HG03520 (cell line): ENCODE measurements at regions not wholly inside any gene's neighbourhood (a gene's known extent, or its start where the extent isn't known, plus 50 kb on each side); places are given as distances from the start of the nearest gene placed in this dataset.

Source experiments
- ATAC-seq: cut with Tn5 transposase; IDR thresholded peaks from one replicate; pipeline ENCODE4 v1.9.1; 2021; ENCODE audit warnings: mild to moderate bottlenecking, moderate library complexity; ENCODE audit not compliant: unreplicated experiment

DNA sequence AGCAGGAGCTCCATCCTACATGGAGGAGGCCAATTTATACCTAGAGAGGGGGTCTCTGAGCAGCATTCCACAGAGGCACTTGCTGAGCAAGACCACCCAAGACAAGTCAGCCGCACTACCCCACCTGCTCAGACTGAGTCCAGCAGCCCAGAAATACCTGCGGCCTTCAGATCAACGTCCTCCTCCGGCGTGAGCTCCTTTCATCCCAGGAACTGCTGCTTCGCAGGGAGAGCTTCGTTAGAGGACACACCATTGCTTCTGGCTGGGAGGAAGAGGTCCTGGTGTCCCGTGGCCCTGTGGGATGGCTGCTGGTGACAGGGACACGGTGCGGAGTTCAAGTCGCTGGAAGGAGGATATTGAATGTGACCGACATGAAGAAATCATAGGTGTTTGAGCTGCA is 216.9 kb upstream of the PPP2R2D start:
- no peak for ATAC-seq

GRCh38 chr10:131685007-131685406 is 215.8 kb upstream of the PPP2R2D start:
- ATAC-seq, result no peak

GRCh38 chr10:131685576-131685975 is 215.2 kb upstream of the PPP2R2D start:
- no peak for ATAC-seq

GRCh38 chr10:131686781-131687420 is 213.9 kb upstream of the PPP2R2D start:
- no peak for ATAC-seq

DNA sequence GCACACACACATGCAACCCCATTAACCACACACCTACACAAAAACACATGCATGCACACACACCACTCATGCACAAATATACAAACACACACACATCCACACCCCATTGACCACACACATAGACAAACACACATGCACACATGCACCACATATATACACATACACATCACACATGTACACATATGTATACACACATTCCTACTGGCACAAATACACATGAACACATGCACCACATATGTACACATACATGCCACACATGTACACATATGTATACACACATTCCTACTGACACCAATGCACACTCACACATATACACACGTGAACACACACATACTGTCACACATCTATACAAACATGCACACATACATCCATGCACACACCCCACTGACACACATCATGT is 212.5 kb upstream of the PPP2R2D start:
- ATAC-seq, result no peak

DNA sequence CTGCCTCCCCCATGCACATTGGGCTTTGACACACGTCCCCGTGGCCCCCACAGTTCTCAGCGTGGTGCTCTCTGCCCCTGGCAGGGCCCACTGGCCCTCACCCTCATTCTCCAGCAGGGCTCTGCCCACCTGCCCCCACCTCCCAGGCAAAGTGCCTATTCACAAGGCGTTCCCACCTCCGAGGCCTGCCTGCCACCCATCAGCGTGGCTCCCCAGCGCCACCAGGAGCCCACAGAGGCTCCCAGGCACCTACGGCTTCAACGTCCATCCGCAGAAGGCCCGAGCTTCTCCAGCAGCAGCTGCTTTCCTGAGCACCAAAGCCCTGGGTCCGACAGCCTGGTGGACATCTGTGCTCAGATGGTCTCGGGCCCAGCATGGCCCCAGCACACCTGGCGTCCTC is 211.8 kb upstream of the PPP2R2D start:
- ATAC-seq, result no peak

DNA sequence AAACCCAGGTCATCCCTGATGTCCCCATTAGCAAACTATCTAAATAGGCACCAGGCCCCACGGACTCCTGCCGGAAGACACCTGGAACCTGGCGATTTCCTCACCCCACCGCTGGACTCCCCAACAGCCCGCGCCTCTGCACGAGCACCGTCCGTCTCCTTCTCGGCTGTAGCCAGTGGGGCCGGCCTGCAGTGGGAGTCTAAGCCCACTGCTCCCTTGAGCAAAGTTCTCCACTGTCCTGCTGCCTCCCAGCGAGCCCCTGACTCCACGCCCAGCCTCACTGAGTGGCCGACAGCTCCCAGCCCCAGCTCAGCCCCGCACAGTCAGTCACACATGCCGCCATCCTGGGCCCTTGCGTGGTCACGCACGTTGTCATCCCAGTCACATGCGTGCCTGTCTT is 211.3 kb upstream of the PPP2R2D start:
- no peak for ATAC-seq

DNA sequence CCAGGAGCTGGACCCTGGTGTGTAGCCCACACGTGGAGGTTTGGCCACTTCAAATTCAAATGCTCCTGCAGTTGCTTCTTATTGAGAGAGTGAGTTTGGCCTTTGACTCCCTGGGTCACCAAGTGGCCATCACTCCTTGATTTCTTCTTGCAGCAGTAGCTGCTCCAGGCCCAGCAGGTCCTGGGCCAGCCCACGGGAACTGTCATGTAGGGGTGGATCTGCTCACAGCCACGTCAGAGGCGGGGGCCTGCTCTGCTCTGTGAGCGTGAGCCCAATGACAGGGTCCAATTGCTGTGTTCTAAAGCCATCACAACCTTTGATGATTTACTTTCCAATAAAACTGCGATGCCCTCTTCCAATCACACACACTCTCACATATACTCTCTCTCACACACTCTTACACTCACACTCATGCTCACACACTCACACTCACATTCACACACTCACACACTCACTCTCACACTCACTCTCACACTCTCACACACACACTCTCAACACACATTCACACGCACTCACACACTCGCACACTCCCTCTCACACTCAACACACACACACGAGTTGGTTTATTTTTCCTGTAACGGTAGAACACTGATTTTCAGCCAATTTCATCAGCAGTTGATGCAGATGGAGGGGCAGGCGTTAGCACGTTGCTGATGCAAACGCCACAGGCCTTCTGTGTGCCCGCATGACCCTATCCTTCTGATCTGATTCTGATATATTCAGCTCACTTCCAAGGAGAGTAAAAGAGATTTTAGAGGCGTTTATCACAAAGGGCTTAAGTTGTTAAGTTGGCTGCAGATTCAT is 210.7 kb upstream of the PPP2R2D start:
- ATAC-seq, result no peak

GRCh38 chr10:131690805-131691239 is 210.0 kb upstream of the PPP2R2D start:
- ATAC-seq, result no peak

GRCh38 chr10:131691481-131692090 is 209.2 kb upstream of the PPP2R2D start:
- no peak for ATAC-seq

GRCh38 chr10:131692176-131692575 is 208.6 kb upstream of the PPP2R2D start:
- ATAC-seq, result no peak

DNA sequence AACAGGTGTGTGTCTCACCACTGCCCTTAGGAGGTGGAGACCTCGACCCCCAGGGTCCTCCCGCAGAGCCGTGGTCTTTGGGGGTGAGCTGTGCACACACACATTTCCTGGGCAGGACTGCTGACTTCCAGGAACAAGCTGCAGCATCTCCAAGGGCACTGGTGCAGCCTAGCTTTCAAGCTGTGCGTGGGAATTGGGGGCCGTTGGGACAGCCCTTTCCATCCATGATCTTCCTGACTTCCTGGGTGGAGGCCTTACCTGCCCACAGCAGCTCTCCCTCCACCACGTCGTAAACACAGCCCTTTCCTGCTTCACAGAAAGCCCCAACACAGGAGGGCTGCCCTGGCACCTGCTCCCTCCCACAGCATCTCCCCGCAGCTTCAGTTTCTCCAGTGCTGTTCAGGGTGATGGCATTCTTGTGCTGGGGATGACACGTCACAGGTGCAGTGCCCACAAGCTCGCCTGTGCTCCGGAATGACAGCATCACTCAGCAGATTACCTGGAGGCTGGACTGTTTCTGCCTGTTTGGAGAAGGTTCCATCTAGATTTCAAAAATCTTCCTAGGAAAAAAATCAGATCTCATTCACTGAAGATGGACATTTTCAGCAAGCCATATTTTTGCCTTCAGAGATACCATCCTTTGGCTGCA is 208.0 kb upstream of the PPP2R2D start:
- ATAC-seq, result no peak

GRCh38 chr10:131693766-131694165 is 207.0 kb upstream of the PPP2R2D start:
- ATAC-seq, result no peak

DNA sequence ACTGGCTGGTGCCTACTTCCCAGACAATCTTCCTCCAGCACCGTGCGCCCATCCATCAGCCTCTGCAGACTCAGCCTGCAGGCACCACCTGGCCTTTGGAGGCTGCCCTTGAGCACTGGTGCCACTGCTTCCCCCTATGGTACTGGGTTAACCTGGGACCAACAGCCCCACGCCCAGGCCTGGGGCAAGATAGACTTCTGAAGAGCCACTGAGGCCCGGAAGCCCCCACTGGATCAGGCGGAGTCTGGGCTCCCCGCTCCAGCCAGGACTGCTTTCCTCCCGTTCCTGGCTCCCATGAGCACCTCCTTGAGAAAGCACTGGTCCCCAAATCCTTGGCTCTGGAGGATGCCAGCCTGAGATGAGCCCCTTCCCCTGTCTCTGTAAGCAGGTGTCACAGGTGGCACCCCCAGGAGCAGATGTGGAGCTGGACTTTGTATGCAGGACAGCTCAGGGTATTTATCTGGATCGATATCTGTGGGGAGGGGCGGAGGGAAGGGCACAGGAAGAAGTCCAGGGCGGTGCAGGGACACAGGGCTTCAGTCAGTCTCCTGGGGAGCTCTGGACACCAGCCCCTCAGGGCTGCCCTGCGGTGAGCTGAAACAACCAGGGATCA is 206.5 kb upstream of the PPP2R2D start:
- no peak for ATAC-seq

DNA sequence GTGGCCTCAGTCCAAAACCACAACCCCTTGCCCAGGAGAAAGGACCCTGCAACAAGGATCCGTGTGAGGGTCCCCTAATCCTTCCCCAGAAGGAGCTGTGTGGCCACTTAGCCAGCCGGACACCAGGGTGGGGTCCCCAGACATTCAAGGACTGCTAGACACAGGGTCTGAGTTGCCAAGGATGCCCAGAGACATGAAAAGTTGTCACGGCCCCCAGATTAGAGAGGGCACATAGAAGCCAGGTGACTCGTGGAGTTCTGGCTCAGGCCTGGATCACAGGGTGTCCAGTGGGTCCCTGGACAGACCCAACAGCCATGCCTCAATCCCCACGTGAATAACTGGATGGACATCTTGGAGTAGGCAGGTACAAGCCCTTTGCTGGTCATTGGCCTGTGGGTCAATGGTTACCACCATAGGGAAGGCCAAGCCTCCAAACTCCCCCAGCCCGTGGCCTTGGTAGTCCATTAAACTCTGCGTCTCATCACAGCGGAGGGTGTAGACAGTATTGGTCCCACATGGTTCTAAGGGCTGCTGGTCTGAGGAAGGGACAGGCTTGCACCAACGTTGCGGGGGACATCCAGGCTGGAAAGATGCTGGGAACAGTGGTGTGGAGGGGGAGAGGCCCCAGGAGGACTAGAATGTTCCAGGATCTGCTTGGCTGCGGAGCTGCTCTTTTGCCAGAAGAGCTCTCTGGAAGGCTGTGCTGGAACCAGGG is 205.9 kb upstream of the PPP2R2D start:
- no peak for ATAC-seq

DNA sequence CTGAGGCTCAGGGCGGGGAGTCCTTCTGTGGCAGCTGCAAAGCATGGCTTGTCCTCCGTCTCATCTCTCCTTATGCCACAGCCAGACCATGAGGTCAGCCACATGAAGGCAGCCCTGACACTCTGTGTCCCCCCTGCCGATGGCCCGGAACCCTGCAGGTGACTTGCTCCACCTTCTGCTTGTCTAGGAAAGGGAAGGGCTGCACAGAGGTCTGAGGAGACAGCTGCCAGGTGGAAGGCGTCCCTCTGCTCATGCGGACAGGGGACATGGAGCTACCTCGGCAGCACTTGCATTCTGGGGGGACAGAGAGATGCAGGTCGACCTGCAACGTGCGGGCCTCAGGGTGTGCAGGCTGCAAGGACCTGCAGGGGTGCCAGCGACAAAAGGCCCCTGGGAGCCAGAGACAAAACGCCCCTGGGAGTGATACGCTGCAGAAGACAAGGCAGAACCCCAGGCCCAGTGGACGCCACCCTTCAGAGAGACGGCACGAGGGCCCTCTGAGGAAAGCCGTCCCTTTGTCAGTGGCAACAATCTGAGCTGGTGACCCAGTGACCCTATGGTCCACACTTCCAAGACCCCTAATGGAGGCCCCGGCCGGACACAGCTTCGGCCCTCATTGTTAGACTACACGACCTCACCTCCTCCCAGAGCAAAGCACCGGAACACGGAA is 205.2 kb upstream of the PPP2R2D start:
- ATAC-seq, result no peak

- no peak for ATAC-seq
Measured at GRCh38 chr10:131697476-131698128, 203.2 kb upstream of the PPP2R2D start.

- no peak for ATAC-seq
Measured at GRCh38 chr10:131698232-131698631, 202.6 kb upstream of the PPP2R2D start.

DNA sequence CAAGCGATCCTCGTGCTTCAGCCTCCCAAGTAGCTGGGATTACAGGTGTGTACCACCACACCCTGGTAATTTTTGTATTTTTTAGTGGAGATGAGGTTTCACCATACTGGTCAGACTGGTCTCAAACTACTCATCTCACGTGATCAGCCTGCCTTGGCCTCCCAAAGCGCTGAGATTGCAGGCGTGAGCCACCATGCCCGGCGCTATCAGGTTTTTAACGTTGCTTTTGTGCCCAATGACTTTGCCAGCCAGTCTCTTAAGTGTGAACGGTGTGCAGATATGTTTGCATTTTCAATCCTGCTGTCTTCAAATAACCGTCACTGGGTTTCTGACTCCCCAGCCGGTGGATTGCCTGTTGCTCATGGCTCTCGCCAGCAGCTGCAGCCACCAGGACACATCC is 201.8 kb upstream of the PPP2R2D start:
- no peak for ATAC-seq
